Liver (tissue), 8 donors: ENCODE measurements at regions not wholly inside any gene's neighbourhood (a gene's known extent, or its start where the extent isn't known, plus 50 kb on each side); places are given as distances from the start of the nearest gene placed in this dataset.
A peak's percentile ranks its signal among the peaks of the same experiment; 100 is the strongest.

Source experiments
- DNase-seq: peaks from one replicate; pipeline ENCODE4 v3.0.0-alpha.2; 2017; ENCODE audit warnings: low spot score
- H3K27ac ChIP-seq, 2 donors: one replicate each; pipeline ENCODE4 v1.7.0; 2013; ENCODE audit warnings: inconsistent platforms in 2 of 2, low read length in 2 of 2, control low read depth in 1 of 2, low read depth in 1 of 2, mild to moderate bottlenecking in 1 of 2
- H3K27me3 ChIP-seq, 4 donors: one replicate each; pipeline versions ENCODE4 v1.6.1 to v1.7.0; 2013; ENCODE audit warnings: low read length in 3 of 4, inconsistent platforms in 1 of 4, mild to moderate bottlenecking in 1 of 4, moderate library complexity in 1 of 4; ENCODE audit not compliant: control insufficient read depth in 4 of 4, insufficient read depth in 4 of 4
- H3K36me3 ChIP-seq, 4 donors: one replicate each; pipeline versions ENCODE4 v1.6.1 to v1.7.0; 2013; ENCODE audit warnings: low read length in 3 of 4, mild to moderate bottlenecking in 3 of 4, low read depth in 1 of 4, moderate library complexity in 1 of 4; ENCODE audit not compliant: control insufficient read depth in 4 of 4, insufficient read depth in 3 of 4
- H3K4me1 ChIP-seq, 4 donors: one replicate each; pipeline versions ENCODE4 v1.6.1 to v1.7.0; 2013; ENCODE audit warnings: low read length in 3 of 4, mild to moderate bottlenecking in 3 of 4, moderate library complexity in 1 of 4; ENCODE audit not compliant: control insufficient read depth in 4 of 4, insufficient read depth in 4 of 4
- H3K4me3 ChIP-seq, 3 donors: one replicate each; pipeline versions ENCODE4 v1.6.1 to v1.7.0; 2013; ENCODE audit warnings: low read length in 3 of 3, control low read depth in 1 of 3, low read depth in 1 of 3, mild to moderate bottlenecking in 1 of 3
- H3K9ac ChIP-seq, 2 donors: one replicate each; pipeline ENCODE4 v1.7.0; 2013; ENCODE audit warnings: low read length in 2 of 2, mild to moderate bottlenecking in 2 of 2, moderate library complexity in 2 of 2, control low read depth in 1 of 2, low read depth in 1 of 2
- H3K9me3 ChIP-seq, 4 donors: one replicate each; pipeline versions ENCODE4 v1.6.1 to v1.7.0; 2013; ENCODE audit warnings: low read length in 3 of 4; ENCODE audit not compliant: control insufficient read depth in 4 of 4
- ATF3 ChIP-seq: IDR thresholded peaks from 2 replicates; pipeline ENCODE4 v1.6.1; 2016; ENCODE audit warnings: antibody characterized with exemption
- CTCF ChIP-seq: fragments of 150-350 bp; IDR thresholded peaks from 2 replicates; pipeline ENCODE4 v1.5.1; 2017; ENCODE audit warnings: improper control_type of control experiment, low read depth, low read length; ENCODE audit not compliant: missing input control
- FOXA1 ChIP-seq: IDR thresholded peaks from 2 replicates; pipeline ENCODE4 v1.6.1; 2016; ENCODE audit warnings: antibody characterized with exemption
- FOXA2 ChIP-seq: IDR thresholded peaks from 2 replicates; pipeline ENCODE4 v1.6.1; 2016; ENCODE audit warnings: antibody characterized with exemption
- GABPA ChIP-seq, 2 donors: IDR thresholded peaks in 1 of 2; conservative IDR thresholded peaks in 1 of 2; 2 replicates each; pipeline ENCODE4 v1.6.1; 2016; ENCODE audit warnings: antibody characterized with exemption in 2 of 2, mild to moderate bottlenecking in 1 of 2, moderate library complexity in 1 of 2
- HNF4G ChIP-seq: IDR thresholded peaks from 2 replicates; pipeline ENCODE4 v1.6.1; 2016; ENCODE audit warnings: antibody characterized with exemption
- JUND ChIP-seq, 2 donors: IDR thresholded peaks; 2 replicates each; pipeline ENCODE4 v1.6.1; 2016; ENCODE audit warnings: antibody characterized with exemption in 2 of 2
- MAX ChIP-seq: IDR thresholded peaks from 2 replicates; pipeline ENCODE4 v1.6.1; 2016; ENCODE audit warnings: antibody characterized with exemption
- RAD21 ChIP-seq, 2 donors: IDR thresholded peaks; 2 replicates each; pipeline ENCODE4 v1.6.1; 2016; ENCODE audit warnings: antibody characterized with exemption in 2 of 2, mild to moderate bottlenecking in 2 of 2
- REST ChIP-seq: IDR thresholded peaks from 2 replicates; pipeline ENCODE4 v1.6.1; 2016; ENCODE audit warnings: antibody characterized with exemption, mild to moderate bottlenecking
- RXRA ChIP-seq, 2 donors: IDR thresholded peaks; 2 replicates each; pipeline ENCODE4 v1.6.1; 2017 to 2018; ENCODE audit warnings: antibody characterized with exemption in 2 of 2, mild to moderate bottlenecking in 1 of 2
- SP1 ChIP-seq: IDR thresholded peaks from 2 replicates; pipeline ENCODE4 v1.6.1; 2018; ENCODE audit warnings: antibody characterized with exemption, mild to moderate bottlenecking
- YY1 ChIP-seq: IDR thresholded peaks from 2 replicates; pipeline ENCODE4 v1.6.1; 2016; ENCODE audit warnings: antibody characterized with exemption, mild to moderate bottlenecking
- ZBTB33 ChIP-seq: IDR thresholded peaks from 2 replicates; pipeline ENCODE4 v1.6.1; 2016; ENCODE audit warnings: antibody characterized with exemption
- WGBS: extraction: QIAGEN DNeasy Blood & Tissue Kit; methylation state at CpG from one replicate; pipeline ENCODE4 v1.1.7; 2013; 5-methylcytosine and 5-hydroxymethylcytosine counted together
- donor health status: healthy.
- donor health status: healthy.
- donor health status: healthy.
- donor health status: healthy.
- donor health status: healthy.

- Histone ChIP-seq H3K9me3 (no peaks in the 10 kb centered on the region), H3K27ac (peak overlapping the region in 1 of 2 donors; percentile 14), H3K36me3 (no peaks in the 10 kb centered on the region), H3K27me3 (no peaks in the 10 kb centered on the region), H3K9ac (no peak overlapping the region), H3K4me3 (no peak overlapping the region), H3K4me1 (peaks cover 0 to 5% (median 0%) of the 10 kb centered on the region in 4 donors)
- TF ChIP-seq SP1 (no peak), HNF4G (no peak), CTCF (no peak), RAD21 (IDR thresholded peaks at IDR 0.05) (no peak), ZBTB33 (no peak)
- WGBS = 91% methylated on average over 7 of the region's 7 CpGs
- DNase-seq = no peak
Measured at GRCh38 chr2:12097859-12098258, 351.4 kb downstream of the LPIN1 start.

GRCh38 chr2:12099374-12099773, 352.9 kb downstream of the LPIN1 start:
- DNase-seq = no peak
- TF ChIP-seq RXRA (IDR thresholded peaks at IDR 0.05) = peak in 1 of 2 donors; percentile 23
- no peak for TF ChIP-seq REST
- no peak for TF ChIP-seq HNF4G
- no peak overlapping the region for H3K9ac ChIP-seq
- no peaks in the 10 kb centered on the region for H3K9me3 ChIP-seq
- peaks cover 0 to 5% (median 0%) of the 10 kb centered on the region in 4 donors for H3K4me1 ChIP-seq
- 68% methylated on average over 3 of the region's 3 CpGs for WGBS
- no peaks in the 10 kb centered on the region for H3K27me3 ChIP-seq
- H3K27ac ChIP-seq = peak overlapping the region in 1 of 2 donors; percentile 13
- H3K36me3 ChIP-seq = no peaks in the 10 kb centered on the region
- H3K4me3 ChIP-seq = no peak overlapping the region

GRCh38 chr2:12102679-12103078, 356.2 kb downstream of the LPIN1 start:
- Histone ChIP-seq H3K4me3 (no peak overlapping the region), H3K9ac (no peak overlapping the region), H3K27ac (no peak overlapping the region), H3K4me1 (peaks cover 0 to 5% (median under 1%) of the 10 kb centered on the region in 4 donors), H3K27me3 (no peaks in the 10 kb centered on the region), H3K9me3 (no peaks in the 10 kb centered on the region), H3K36me3 (no peaks in the 10 kb centered on the region)
- DNase-seq = no peak
- 90% methylated on average over 2 of the region's 2 CpGs for WGBS
- no peak for TF ChIP-seq ATF3
- TF ChIP-seq FOXA1 = no peak
- no peak for TF ChIP-seq YY1
- TF ChIP-seq FOXA2 = no peak
- no peak for TF ChIP-seq GABPA (IDR thresholded peaks at IDR 0.05 in 1 of 2, conservative IDR thresholded peaks at IDR 0.05 in 1 of 2)
- no peak for TF ChIP-seq JUND (IDR thresholded peaks at IDR 0.05)
- no peak for TF ChIP-seq REST
- TF ChIP-seq MAX = no peak
- TF ChIP-seq CTCF = no peak
